Type B pancreatic cell (in vitro differentiated cells): ENCODE measurements at regions not wholly inside any gene's neighbourhood (a gene's known extent, or its start where the extent isn't known, plus 50 kb on each side); places are given as distances from the start of the nearest gene placed in this dataset.

Experiments used
- DNase-seq: peaks from one replicate; pipeline ENCODE4 v3.0.0; 2021; ENCODE audit warnings: mixed read lengths; ENCODE audit not compliant: unreplicated experiment; ENCODE audit errors: extremely low spot score
- H3K27ac Mint-ChIP-seq: 2 replicates; pipeline ENCODE4 v1.8.0; 2021; ENCODE audit warnings: mild to moderate bottlenecking, mixed read lengths
- H3K27me3 Mint-ChIP-seq: 2 replicates; pipeline ENCODE4 v1.8.0; 2021; ENCODE audit warnings: mixed read lengths
- H3K36me3 Mint-ChIP-seq: 2 replicates; pipeline ENCODE4 v1.8.0; 2021; ENCODE audit warnings: mixed read lengths
- H3K4me1 Mint-ChIP-seq: one replicate; pipeline ENCODE4 v1.8.0; 2021; ENCODE audit warnings: mixed read lengths; ENCODE audit not compliant: unreplicated experiment
- H3K4me3 Mint-ChIP-seq: 2 replicates; pipeline ENCODE4 v1.8.0; 2021; ENCODE audit warnings: mild to moderate bottlenecking, mixed read lengths
- H3K9me3 Mint-ChIP-seq: 2 replicates; pipeline ENCODE4 v1.8.0; 2021; ENCODE audit warnings: mixed read lengths
- TF ChIP-seq, protein P1 (sequence below): fragments of 200-600 bp; sonication (generic); conservative IDR thresholded peaks from 2 replicates; pipeline ENCODE4 v1.5.0; 2021; ENCODE audit warnings: antibody characterized with exemption, mild to moderate bottlenecking

DNA sequence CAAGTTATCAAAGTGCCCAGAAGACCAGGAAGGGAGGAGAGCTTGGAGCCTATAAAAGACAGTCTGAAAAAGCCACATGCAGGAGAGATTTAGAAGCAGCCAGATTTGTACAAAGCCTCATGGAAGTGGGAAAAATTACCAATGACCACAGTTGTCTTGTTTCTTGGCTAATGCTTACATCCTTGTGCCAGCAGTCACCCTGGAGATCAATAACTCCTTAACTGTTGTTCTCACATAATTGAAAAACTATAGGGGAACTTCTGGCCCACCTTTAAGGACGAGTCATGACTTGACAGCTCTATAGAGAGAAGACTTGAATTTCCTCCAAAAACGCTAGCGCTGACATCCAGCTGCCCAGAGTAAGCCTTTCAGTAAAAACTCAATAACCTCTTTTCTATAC lies 313.1 kb downstream of the GALC start:
- Mint-ChIP-seq H3K27ac (no peak overlapping the region), H3K36me3 (no peaks in the 10 kb centered on the region), H3K4me1 (no peaks in the 10 kb centered on the region)

DNA sequence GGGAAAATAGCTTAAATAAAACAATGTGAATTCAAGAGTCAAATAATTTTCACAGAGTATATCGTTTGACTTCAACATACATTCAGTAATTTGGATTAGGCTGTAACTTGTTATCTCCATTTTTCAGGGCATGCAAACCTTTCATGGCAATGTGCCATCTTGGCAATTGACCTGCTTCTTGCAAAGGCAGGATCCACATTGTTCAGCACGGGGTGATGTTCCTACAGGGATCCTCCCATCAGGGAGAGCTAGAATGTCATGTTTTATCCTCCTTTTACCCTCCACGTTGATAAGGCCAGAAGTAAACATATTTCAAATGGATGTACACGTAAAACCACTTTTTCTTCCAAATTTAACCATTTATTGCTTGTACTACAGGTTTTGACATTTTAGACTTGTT lies 314.4 kb downstream of the GALC start:
- no peaks in the 10 kb centered on the region for H3K36me3 Mint-ChIP-seq
- H3K9me3 Mint-ChIP-seq: no peaks in the 10 kb centered on the region
- no peak overlapping the region for H3K4me3 Mint-ChIP-seq
- TF ChIP-seq, protein P1, sequence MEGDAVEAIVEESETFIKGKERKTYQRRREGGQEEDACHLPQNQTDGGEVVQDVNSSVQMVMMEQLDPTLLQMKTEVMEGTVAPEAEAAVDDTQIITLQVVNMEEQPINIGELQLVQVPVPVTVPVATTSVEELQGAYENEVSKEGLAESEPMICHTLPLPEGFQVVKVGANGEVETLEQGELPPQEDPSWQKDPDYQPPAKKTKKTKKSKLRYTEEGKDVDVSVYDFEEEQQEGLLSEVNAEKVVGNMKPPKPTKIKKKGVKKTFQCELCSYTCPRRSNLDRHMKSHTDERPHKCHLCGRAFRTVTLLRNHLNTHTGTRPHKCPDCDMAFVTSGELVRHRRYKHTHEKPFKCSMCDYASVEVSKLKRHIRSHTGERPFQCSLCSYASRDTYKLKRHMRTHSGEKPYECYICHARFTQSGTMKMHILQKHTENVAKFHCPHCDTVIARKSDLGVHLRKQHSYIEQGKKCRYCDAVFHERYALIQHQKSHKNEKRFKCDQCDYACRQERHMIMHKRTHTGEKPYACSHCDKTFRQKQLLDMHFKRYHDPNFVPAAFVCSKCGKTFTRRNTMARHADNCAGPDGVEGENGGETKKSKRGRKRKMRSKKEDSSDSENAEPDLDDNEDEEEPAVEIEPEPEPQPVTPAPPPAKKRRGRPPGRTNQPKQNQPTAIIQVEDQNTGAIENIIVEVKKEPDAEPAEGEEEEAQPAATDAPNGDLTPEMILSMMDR: no peak
- no peak for DNase-seq
- no peaks in the 10 kb centered on the region for H3K4me1 Mint-ChIP-seq
- H3K27me3 Mint-ChIP-seq: peaks cover 17% of the 10 kb centered on the region
- H3K27ac Mint-ChIP-seq: no peak overlapping the region

More for the DNA sequence above, 313.1 kb downstream of the GALC start:
- H3K4me3 Mint-ChIP-seq: no peak overlapping the region
- H3K27me3 Mint-ChIP-seq: peaks cover 11% of the 10 kb centered on the region
- TF ChIP-seq, protein P1: no peak
- H3K9me3 Mint-ChIP-seq: no peaks in the 10 kb centered on the region
- DNase-seq: no peak

DNA sequence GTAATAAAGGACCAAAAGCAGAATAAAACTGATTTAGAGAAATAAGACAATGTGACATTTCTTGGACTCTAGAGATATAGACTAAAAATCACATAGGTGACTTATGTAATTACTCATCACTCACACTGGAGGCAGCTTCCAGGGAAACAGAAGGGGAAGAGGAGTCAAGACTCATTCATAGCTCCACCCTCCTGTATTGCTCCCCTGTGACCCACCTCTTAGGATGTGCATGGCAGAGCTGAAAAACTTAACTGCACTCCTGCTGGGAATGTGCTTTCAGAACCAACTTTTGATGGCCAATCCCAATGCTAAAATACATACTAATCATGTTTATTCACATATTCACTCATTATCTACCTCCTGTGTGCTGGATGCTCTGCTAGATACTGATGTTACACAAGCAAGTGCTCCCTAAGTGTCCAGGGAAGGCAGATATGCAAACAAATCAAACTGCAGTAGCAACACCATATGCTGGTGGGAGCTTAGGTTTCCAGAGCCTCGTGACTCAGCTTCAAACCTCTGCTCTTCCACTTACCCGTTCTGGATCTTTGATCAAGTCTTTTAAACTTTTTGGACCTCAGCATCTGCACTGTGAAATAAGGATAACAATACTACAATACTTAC lies 316.1 kb downstream of the GALC start:
- Mint-ChIP-seq H3K27me3 (peaks cover 17% of the 10 kb centered on the region), H3K9me3 (peaks cover 1% of the 10 kb centered on the region), H3K4me1 (no peaks in the 10 kb centered on the region), H3K36me3 (no peaks in the 10 kb centered on the region), H3K27ac (no peak overlapping the region), H3K4me3 (no peak overlapping the region)
- DNase-seq: no peak
- TF ChIP-seq, protein P1: no peak

DNA sequence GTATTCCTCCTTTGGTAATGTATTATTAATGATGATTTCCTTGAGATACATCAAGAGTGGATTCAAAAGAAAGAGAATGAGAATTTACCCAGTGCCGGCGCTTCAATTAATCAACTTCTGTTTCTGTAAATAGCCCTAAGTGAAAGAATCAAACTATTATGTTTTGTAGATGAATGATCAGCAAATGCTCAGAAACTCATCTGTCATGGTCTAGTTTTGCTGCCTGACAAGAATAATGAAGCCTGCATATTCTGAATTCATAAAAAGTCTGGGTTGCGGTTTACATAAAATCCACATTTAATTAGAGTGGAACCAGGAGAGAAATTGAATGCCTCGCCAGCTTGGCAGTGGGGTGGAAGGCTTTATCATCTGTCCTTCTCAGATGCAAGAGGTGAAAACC lies 325.3 kb downstream of the GALC start:
- peaks cover 6% of the 10 kb centered on the region for H3K9me3 Mint-ChIP-seq
- H3K4me1 Mint-ChIP-seq: no peaks in the 10 kb centered on the region
- no peak for DNase-seq
- TF ChIP-seq, protein P1: no peak
- H3K36me3 Mint-ChIP-seq: no peaks in the 10 kb centered on the region
- no peak overlapping the region for H3K27ac Mint-ChIP-seq
- peaks cover 15% of the 10 kb centered on the region for H3K27me3 Mint-ChIP-seq
- H3K4me3 Mint-ChIP-seq: no peak overlapping the region

DNA sequence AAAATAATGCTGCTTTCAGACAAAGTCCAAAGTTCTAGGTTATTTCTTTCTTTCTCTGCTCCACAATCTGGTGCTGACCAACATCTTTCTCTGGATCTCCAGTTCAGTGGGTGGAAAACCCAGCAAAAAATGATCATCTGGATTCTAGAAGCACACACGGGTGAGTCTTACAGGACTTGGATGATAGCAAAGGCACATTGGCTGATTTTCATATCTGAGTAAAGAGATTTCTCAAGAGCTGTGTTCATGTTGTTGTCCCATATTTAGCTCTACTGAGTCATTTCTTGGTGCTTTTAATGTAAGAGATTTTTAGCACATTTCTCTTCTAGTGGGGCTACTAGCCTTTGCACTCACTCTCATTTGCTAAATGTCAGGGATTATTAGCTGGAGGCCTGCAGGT lies 336.7 kb downstream of the GALC start:
- TF ChIP-seq, protein P1: no peak
- Mint-ChIP-seq H3K9me3 (peaks cover 3% of the 10 kb centered on the region), H3K36me3 (no peaks in the 10 kb centered on the region), H3K27ac (no peak overlapping the region), H3K4me1 (no peaks in the 10 kb centered on the region), H3K27me3 (peaks cover 9% of the 10 kb centered on the region), H3K4me3 (no peak overlapping the region)
- no peak for DNase-seq

DNA sequence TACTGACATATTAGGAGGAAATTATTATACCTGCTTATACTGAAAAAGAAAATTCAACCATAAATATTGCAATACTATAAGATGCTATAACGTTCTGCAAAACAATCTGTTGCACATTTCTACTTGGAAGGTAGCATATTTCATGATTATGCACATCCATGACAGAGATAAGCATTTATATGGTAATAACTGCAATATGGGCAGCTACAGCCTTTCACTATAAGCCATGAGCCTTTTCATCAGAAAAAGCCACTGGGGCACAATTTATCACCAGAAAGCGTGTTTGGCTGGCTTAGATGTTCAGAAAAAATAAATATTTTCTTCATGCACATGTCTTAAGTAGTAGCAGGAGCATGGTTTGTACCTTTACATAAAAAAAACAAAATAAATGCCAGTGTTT lies 340.7 kb downstream of the GALC start:
- no peak overlapping the region for H3K27ac Mint-ChIP-seq
- TF ChIP-seq, protein P1: no peak
- H3K9me3 Mint-ChIP-seq: peaks cover 12% of the 10 kb centered on the region
- H3K4me1 Mint-ChIP-seq: no peaks in the 10 kb centered on the region
- no peak overlapping the region for H3K4me3 Mint-ChIP-seq
- no peaks in the 10 kb centered on the region for H3K36me3 Mint-ChIP-seq
- DNase-seq: no peak
- no peaks in the 10 kb centered on the region for H3K27me3 Mint-ChIP-seq
